Stimulated activated CD4-positive, alpha-beta T cell treated with anti-CD3 and anti-CD28 coated beads, Interleukin-1b, Interleukin-23, amount 100 ng/mL, for 48 hours (primary cell): ENCODE measurements at regions not wholly inside any gene's neighbourhood (a gene's known extent, or its start where the extent isn't known, plus 50 kb on each side); places are given as distances from the start of the nearest gene placed in this dataset.

Experiments used
- DNase-seq: peaks from one replicate; pipeline ENCODE4 v3.0.0-alpha.2; 2020

- no peak for DNase-seq
These were observed 707.0 kb downstream of the SORCS1 start for GRCh38 chr10:106457522-106457921.

- no peak for DNase-seq
These were observed 710.3 kb downstream of the SORCS1 start for GRCh38 chr10:106454233-106454632.

- DNase-seq = no peak
These were observed 713.5 kb downstream of the SORCS1 start for GRCh38 chr10:106450966-106451365.

GRCh38 chr10:106446920-106447319 is 717.6 kb downstream of the SORCS1 start:
- DNase-seq = no peak

- no peak for DNase-seq
These were observed 722.3 kb downstream of the SORCS1 start for GRCh38 chr10:106442223-106442622.

GRCh38 chr10:106440767-106441166 is 723.7 kb downstream of the SORCS1 start:
- DNase-seq = no peak

- DNase-seq = no peak
These were observed 724.2 kb downstream of the SORCS1 start for GRCh38 chr10:106440355-106440754.

GRCh38 chr10:106439366-106439765 is 725.1 kb downstream of the SORCS1 start:
- DNase-seq = no peak

GRCh38 chr10:106438386-106438785 is 726.1 kb downstream of the SORCS1 start:
- no peak for DNase-seq

GRCh38 chr10:106436123-106436715 is 728.3 kb downstream of the SORCS1 start:
- no peak for DNase-seq

- no peak for DNase-seq
These were observed 729.4 kb downstream of the SORCS1 start for GRCh38 chr10:106435081-106435480.

- DNase-seq = no peak
These were observed 739.5 kb downstream of the SORCS1 start for GRCh38 chr10:106424981-106425380.

- no peak for DNase-seq
These were observed 740.5 kb downstream of the SORCS1 start for GRCh38 chr10:106424054-106424453.

GRCh38 chr10:106410331-106410730 is 754.2 kb downstream of the SORCS1 start:
- DNase-seq = no peak

GRCh38 chr10:106405141-106405540 is 759.4 kb downstream of the SORCS1 start:
- DNase-seq = no peak

GRCh38 chr10:106402458-106402857 is 762.0 kb downstream of the SORCS1 start:
- DNase-seq = no peak

GRCh38 chr10:106401967-106402366 is 762.5 kb downstream of the SORCS1 start:
- no peak for DNase-seq

- no peak for DNase-seq
These were observed 763.3 kb downstream of the SORCS1 start for GRCh38 chr10:106401161-106401560.

GRCh38 chr10:106399112-106399511 is 765.4 kb downstream of the SORCS1 start:
- DNase-seq = no peak

- no peak for DNase-seq
These were observed 768.3 kb downstream of the SORCS1 start for GRCh38 chr10:106396192-106396591.

- DNase-seq = no peak
These were observed 769.3 kb downstream of the SORCS1 start for GRCh38 chr10:106395041-106395749.

- DNase-seq = no peak
These were observed 771.7 kb downstream of the SORCS1 start for GRCh38 chr10:106392778-106393177.

- no peak for DNase-seq
These were observed 777.4 kb downstream of the SORCS1 start for GRCh38 chr10:106387063-106387462.

GRCh38 chr10:106384496-106384895 is 780.0 kb downstream of the SORCS1 start:
- DNase-seq = no peak

- DNase-seq = no peak
These were observed 783.8 kb downstream of the SORCS1 start for GRCh38 chr10:106380706-106381105.
